LNCaP clone FGC (cell line): ENCODE measurements at regions not wholly inside any gene's neighbourhood (a gene's known extent, or its start where the extent isn't known, plus 50 kb on each side); places are given as distances from the start of the nearest gene placed in this dataset.

Experiments used
- DNase-seq: peaks from one replicate; pipeline ENCODE4 v3.0.0-alpha.2; 2011; ENCODE audit warnings: low read depth
- H3K4me3 ChIP-seq: 2 replicates; pipeline ENCODE4 v1.5.1; 2011; ENCODE audit warnings: mild to moderate bottlenecking, low read depth, low read length, control low read depth
- TF ChIP-seq, protein P1 (sequence below): IDR thresholded peaks from 2 replicates; pipeline ENCODE4 v1.5.1; 2012; ENCODE audit warnings: mild to moderate bottlenecking; ENCODE audit not compliant: control insufficient read depth, insufficient read depth; ENCODE audit errors: extremely low read depth

GRCh38 chr5:171649075-171649401, 136.6 kb upstream of the SMIM23 start:
- H3K4me3 ChIP-seq, result no peak overlapping the region
- DNase-seq, result no peak
- TF ChIP-seq, protein P1, sequence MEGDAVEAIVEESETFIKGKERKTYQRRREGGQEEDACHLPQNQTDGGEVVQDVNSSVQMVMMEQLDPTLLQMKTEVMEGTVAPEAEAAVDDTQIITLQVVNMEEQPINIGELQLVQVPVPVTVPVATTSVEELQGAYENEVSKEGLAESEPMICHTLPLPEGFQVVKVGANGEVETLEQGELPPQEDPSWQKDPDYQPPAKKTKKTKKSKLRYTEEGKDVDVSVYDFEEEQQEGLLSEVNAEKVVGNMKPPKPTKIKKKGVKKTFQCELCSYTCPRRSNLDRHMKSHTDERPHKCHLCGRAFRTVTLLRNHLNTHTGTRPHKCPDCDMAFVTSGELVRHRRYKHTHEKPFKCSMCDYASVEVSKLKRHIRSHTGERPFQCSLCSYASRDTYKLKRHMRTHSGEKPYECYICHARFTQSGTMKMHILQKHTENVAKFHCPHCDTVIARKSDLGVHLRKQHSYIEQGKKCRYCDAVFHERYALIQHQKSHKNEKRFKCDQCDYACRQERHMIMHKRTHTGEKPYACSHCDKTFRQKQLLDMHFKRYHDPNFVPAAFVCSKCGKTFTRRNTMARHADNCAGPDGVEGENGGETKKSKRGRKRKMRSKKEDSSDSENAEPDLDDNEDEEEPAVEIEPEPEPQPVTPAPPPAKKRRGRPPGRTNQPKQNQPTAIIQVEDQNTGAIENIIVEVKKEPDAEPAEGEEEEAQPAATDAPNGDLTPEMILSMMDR, result no peak

- no peak for DNase-seq
- H3K4me3 ChIP-seq, result no peak overlapping the region
- TF ChIP-seq, protein P1, result no peak
Observed at GRCh38 chr5:171650597-171650996, 135.0 kb upstream of the SMIM23 start.

- H3K4me3 ChIP-seq, result no peak overlapping the region
- no peak for DNase-seq
- TF ChIP-seq, protein P1, result no peak
Observed at GRCh38 chr5:171651102-171651501, 134.5 kb upstream of the SMIM23 start.

DNA sequence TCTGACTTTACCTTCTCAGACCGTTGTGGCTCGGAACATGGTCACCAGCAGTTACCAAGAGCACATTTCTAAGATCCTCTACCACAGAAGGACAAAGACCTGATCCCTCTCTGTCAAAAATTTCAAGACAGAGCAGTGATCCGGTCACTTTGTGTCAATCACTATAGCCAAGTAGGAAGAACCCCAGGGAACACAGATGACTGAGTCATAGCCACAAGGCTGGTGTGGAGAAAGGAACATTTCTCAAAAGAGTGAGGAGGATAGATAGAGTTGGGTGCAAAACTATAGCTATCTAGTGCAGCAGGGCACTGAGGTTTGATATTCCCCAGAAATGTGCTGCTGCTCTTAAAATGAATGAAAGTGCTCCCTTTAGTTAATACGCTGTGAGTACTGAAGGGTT, 130.7 kb upstream of the SMIM23 start:
- no peak overlapping the region for H3K4me3 ChIP-seq
- TF ChIP-seq, protein P1, result no peak
- no peak for DNase-seq

GRCh38 chr5:171657473-171657872, 128.1 kb upstream of the SMIM23 start:
- DNase-seq, result no peak
- H3K4me3 ChIP-seq, result no peak overlapping the region
- TF ChIP-seq, protein P1, result no peak

DNA sequence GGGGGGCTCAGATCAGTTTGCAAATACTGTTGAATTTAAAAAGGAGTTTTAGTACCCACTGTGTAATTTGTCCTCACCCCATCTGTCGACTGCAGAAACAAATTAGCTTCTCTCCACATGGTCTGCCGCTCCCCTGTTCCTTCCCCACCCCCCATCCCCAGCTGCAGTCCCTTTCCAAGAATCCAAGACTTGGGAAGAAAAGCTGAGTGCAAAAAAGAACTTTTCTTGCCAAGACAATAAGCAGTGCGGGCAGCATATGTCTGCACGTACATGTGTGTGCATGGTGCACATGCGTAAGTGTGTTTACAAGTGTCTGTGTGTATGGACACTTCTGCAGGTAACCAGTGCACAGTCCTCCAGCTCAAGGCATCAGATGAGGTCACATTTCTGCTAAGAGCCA, 125.7 kb upstream of the SMIM23 start:
- TF ChIP-seq, protein P1, result no peak
- no peak for DNase-seq
- H3K4me3 ChIP-seq, result no peak overlapping the region

- TF ChIP-seq, protein P1, result no peak
- no peak overlapping the region for H3K4me3 ChIP-seq
- DNase-seq, result no peak
Observed at GRCh38 chr5:171660434-171660833, 125.2 kb upstream of the SMIM23 start.
